Posterior vena cava (tissue), 2 donors: ENCODE measurements at regions not wholly inside any gene's neighbourhood (a gene's known extent, or its start where the extent isn't known, plus 50 kb on each side); places are given as distances from the start of the nearest gene placed in this dataset.

Experiments used
- DNase-seq: peaks from one replicate; pipeline ENCODE4 v3.0.0-alpha.2; 2020; ENCODE audit warnings: low spot score
- intact Hi-C, 2 donors: fragments of 100-400 bp; cut with DNase I; formaldehyde crosslinking; loops; one replicate each; pipeline versions ENCODE4 v1.14.1 to v1.14.2; 2022 to 2023
- donor health status: DM: yes; HTN: yes; CAD: no.
- donor health status: DM: yes; HTN: yes; CAD: no.

DNA sequence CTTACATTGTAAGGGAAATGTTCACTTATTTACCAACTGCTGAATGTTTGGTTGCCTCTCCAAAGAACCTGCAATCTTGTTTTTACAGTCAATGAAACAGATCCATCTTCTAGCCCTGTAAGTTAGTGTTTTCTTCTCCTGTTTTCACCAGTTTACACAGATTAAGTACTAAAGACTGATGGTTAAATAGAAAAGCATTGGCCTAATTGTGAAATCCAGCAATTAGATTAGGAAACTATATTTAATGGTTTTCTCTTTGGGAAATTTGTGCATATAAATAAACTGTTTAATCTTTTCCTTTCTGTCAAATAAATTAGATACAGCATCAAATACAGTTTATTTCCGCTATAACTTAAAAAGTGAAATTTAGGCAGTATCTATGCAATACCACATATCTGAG, 247.9 kb upstream of the MEF2C start:
- intact Hi-C loops, result no loop called here
- no peak for DNase-seq

DNA sequence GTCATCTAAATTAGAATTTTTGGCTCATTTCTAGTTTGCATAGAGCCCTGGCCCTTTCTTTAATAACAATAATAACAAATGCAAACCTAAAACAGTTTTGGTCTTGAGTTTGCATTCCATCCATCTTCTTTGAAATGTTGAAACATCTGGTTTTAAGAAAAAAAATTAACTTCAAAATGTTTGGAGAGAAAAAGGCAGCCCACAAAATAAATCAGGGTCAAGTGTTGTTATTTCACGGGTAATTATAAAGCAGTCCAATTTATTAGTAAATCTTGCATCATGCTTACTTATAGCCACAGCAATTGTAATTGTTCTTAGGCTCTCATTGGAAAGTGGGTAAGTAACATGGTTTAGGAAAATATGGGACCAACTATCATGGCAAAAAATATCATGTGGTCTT, 247.0 kb upstream of the MEF2C start:
- intact Hi-C loops, result no loop called here
- no peak for DNase-seq

DNA sequence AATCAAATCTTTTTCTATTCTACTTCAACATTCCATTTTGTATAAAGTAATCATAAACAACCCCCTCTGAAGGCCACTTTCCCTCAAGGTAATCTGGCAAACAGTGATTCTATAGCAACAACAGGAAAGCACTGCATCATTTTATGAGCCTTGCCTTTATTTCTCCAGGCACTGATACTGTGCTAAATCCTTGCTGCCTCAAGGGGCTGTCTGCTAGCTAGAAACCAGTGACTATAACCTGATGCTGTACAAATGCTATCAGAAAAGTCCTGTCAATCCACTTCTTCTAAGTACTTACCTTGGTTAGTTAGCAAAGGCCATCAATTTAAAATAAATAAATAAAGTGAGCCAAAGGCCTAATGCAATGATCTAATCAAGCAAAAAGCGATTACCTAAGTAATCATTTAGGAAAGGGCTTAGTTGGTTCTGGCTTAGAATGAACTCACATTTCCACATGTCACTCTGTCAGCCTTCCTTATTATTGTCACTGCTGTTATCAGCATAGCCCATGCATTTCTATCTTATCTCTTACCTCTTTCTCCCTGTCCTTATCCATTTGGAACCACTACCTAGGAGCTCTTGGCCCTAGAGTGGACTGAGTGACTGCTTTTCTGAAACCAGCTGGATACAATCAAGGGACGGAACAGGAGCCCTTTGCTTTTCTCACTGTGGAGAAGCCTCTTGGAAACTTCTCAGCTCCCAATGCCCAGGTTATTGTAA, 246.1 kb upstream of the MEF2C start:
- intact Hi-C loops, result no loop called here
- no peak for DNase-seq

DNA sequence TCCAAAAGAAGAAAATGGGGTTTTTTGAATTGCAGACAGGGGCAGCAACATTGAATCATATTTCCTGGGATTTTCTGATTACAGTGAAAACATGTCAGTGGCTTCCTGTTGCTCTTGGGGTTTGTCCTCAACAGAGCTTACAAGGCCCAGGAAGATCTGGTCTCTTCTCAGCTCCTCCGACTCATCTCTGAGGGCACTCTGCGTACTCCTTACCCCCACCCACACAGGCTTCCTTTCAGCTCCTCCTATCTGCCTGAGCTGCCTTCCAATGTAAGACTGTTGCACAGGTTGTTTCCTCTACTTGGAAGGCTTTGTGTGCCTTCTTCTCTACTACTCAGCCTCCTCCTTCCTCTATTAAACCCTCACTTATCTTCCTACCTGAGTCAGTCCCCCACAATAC, 245.1 kb upstream of the MEF2C start:
- intact Hi-C loops, result no loop called here

DNA sequence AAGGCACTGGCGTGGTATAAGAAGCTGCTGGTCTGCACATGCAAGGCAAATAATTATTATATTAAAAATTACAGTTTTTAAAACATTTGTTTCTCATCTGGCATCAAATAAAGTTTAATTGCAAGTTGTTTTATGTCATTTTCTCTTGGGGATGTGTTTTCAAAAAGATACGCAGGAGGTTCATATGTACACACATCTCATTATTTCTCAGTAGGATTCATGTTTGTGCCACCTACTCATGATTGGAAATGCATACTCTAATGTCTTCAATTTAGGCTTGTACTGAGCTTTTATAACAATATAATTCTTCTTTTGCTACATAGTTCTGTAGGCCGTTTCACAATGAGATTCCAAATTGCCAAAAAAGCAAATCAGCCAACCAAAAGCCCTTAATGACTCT, 244.2 kb upstream of the MEF2C start:
- no peak for DNase-seq
- intact Hi-C loops, result no loop called here

More for the DNA sequence above, 245.1 kb upstream of the MEF2C start:
- DNase-seq, result no peak

GRCh38 chr5:89125372-89125771, 242.4 kb upstream of the MEF2C start:
- intact Hi-C loops, result no loop called here
- no peak for DNase-seq

- intact Hi-C loops, result no loop called here
- DNase-seq, result no peak
These were observed 240.6 kb upstream of the MEF2C start for GRCh38 chr5:89123581-89123980.

DNA sequence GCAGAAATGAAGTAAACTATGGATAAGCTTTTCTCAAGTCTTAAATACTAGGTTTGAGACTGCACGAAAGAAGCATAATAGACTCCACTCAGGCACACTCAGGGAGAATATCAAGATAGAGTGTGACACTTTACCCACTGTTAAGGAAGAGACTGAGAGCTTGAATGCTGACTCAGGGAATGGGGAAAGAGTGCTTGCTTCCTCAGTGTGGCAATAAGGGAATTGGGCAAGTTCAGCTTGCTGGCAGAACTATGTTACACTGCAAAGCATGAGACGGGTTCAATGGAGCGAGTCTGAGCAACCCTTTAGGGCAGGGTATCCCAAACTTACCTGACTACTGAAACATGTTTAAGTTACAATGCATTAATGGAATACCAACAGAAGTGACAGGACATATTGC, 237.7 kb upstream of the MEF2C start:
- intact Hi-C loops, result no loop called here
- DNase-seq, result peak; percentile 57

DNA sequence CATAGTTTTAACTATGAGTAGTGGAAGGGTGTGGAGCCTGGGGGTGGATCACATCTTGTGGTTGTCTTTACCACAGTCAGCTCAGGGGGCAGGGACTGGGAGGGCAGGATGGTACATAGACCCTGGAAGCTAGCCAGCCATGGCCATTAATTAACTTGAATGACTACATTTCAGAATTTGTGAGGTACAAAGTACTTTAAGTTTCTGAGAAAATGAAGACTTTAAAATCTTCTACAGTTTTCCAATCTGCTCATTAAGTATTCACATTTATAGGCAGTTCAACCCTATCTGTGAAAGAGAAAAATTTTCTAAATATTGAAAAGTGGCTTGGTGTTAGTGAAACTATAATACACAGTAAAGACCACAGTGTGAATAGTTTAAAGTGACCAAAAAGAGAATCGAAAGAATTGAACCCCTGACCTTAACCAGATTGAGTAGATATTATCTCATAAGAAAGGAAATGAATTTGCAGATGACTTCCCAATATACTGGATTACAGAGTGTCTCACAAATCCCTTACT, 234.2 kb upstream of the MEF2C start:
- DNase-seq, result no peak
- intact Hi-C loops, result no loop called here

DNA sequence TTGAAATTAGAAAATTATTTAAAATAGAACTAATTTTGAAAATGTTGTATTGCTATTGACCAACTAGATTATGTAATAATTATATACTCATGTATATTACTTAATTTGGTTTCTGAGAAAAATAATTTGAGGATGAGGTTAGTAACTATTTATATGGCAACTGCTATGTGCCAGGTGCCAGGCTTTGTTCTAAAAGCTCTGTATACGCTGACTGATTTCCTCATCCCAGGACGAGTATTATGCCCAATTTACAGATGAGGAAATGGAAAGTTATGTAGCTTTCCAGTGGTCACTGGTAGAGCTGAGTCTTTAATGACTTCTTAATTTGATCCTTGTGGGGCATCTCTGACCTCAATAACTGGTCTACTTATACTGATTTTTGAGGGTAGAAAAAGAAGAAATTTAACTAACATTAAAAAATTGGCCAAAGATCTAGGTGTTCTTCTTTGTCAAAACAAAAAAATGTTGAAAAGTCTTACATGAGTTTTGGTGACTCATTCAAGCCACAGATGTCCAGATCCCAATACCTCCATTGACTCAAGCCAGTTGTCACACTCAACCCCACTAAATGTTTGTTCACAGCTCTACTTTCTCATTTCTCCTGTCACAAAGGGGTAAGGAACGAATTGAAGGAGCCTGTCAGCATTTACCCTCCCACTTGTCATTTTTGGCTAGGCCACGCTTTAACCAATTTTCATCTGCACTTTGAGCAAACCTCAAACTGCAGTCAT, 228.1 kb upstream of the MEF2C start:
- intact Hi-C loops, result no loop called here
- no peak for DNase-seq

DNA sequence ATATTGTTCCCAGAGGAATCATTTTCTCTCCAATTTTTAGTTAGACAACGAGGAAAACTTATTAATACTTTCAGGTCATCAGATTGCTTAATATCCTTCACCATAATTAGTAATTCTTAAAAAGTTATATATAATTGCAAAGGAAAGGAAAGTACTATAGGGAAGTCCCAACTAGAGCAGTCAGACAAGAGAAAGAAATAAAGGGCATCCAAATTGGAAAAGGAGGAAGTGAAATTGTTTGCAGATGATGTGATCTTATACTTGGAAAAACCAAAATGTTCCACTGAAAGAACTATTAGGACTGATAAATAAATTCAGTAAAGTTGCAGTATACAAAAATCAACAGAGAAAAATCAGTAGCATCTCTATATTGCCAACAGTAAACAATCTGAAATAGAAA, 223.5 kb upstream of the MEF2C start:
- intact Hi-C loops, result no loop called here
- DNase-seq, result no peak

- intact Hi-C loops, result no loop called here
These were observed 222.9 kb upstream of the MEF2C start for GRCh38 chr5:89105836-89106235.

DNA sequence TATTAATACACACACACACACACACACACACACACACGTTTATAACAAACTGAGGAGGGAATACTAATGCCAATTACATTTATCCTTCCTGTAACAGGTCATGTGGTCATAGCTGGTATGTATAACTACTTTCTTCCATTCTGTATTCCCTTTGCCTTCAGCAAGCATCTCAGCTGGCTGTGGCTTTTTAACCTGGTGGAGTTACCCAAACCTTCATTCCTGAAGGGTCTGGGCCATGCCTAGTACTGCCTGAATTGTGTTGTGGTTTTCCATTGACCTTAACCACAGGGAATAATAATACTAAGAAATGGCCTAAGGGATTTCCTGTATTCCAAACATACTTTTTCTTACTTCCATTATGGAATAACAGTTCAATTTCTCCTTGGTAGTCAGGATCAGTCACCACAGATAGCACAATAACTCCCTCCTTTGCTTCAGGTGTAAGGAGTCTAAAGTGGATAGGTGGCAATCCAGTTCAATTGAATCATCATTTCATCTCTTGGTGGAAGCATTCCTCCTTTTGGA, 222.2 kb upstream of the MEF2C start:
- DNase-seq, result no peak
- intact Hi-C loops, result no loop called here

More at GRCh38 chr5:89105836-89106235, 222.9 kb upstream of the MEF2C start:
- no peak for DNase-seq

GRCh38 chr5:89098199-89098756, 215.3 kb upstream of the MEF2C start:
- intact Hi-C loops, result no loop called here
- DNase-seq, result no peak

DNA sequence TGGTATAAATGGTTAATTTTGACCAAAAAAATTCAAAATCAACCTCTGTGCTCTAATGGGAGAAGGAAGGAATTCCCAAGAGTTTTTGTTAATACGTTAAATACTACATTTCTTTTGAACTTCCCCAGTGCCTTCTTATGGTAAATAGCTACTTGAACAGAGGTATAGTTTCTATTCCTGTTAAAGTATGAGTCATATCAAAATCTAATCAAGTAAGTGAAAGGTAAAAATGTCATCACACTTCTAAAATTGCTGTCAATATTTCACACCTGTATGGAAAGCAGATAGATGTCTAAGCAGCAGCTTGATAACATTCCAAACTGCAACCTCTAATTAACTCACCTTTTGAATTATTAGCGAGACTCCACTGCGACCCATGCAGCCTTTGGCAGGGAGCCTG, 214.1 kb upstream of the MEF2C start:
- no peak for DNase-seq
- intact Hi-C loops, result no loop called here

GRCh38 chr5:89095341-89095740, 212.4 kb upstream of the MEF2C start:
- intact Hi-C loops, result no loop called here
- no peak for DNase-seq

DNA sequence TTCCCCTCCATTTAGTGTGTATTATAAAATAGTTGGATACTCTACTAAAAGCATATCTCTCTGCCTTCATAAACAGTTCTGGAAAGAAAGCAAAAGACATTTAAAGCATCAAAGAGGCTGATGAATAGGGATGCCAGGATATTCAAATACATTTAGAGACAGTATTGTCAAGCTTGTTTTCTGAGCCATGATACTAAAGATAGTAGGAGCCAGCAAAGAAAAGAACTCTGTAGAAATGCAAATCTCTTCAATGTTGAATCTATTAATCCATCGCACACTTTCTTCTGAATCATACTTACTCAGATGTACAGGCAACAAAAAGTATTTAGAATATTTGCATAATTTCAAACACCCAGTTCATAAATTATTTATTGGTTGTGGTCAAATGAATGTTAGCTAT, 207.1 kb upstream of the MEF2C start:
- no peak for DNase-seq
- intact Hi-C loops, result no loop called here

DNA sequence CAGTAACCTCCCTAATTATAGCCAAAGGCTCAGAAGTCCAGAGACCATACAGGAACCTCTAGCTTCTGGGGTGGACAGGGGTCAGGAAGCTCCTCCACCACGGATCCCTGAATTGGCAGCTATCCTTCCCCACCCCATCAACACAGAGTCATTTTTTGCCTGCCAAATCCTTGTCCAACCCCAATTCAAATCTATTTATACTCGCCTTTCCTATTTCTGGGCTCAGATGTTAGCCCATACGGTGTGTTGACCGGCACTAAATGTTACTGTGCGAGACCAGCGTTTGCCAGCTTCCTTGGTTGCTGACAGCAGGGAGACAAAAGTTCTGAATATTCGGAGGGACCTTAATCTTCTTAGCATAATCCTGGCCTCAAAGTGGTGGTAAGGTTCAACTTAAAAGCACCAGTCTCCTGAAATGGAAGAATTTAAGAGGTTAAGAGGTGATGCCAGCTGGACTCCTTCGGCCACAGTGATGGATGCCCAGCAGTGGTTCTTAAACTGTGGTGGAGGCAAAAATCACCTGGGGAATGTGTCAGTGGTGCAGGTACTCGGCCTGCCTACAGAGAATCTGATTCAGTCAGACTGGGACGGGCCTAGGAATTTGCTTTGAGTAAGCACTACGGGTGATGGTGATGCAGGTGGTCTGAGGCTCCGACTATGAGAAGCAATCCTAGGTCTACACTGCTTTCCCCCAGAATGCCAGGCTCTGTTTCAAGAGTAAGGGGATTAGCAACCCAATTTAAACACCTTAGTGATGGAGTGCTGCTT, 204.8 kb upstream of the MEF2C start:
- intact Hi-C loops, result no loop called here
- no peak for DNase-seq

- DNase-seq, result no peak
- intact Hi-C loops, result no loop called here
These were observed 204.1 kb upstream of the MEF2C start for GRCh38 chr5:89087128-89087527.
